WTC11 (cell line): ENCODE measurements at regions not wholly inside any gene's neighbourhood (a gene's known extent, or its start where the extent isn't known, plus 50 kb on each side); places are given as distances from the start of the nearest gene placed in this dataset.
"Not testable (repeated sequence)": the region's sequence is repeated elsewhere in the genome, so short reads cannot be mapped to it uniquely, and the experiment has no call there.

ENCODE experiments used
- ATAC-seq: fragments of 200-7000 bp; cut with Tn5 transposase; 2 replicates; pipeline ENCODE4 v1.10.0; 2021; ENCODE audit warnings: mild to moderate bottlenecking, moderate library complexity
- CTCF ChIA-PET: fragments of 300-600 bp; sonication (Branson Sonifier 250); formaldehyde crosslinking; loops from one replicate; lab custom pipeline; 2021; ENCODE audit warnings: antibody characterized with exemption; lab: Charles Lee
- POLR2A ChIA-PET: fragments of 350-600 bp; sonication (Branson Sonifier 250); formaldehyde crosslinking; loops from one replicate; lab custom pipeline; 2021; ENCODE audit warnings: antibody characterized with exemption; lab: Charles Lee
- DNase-seq: peaks from one replicate; pipeline ENCODE4 v3.0.0; 2021; ENCODE audit warnings: low spot score
- H3K27ac Mint-ChIP-seq: 2 replicates; pipeline ENCODE4 v1.8.0; 2021; ENCODE audit warnings: mixed read lengths
- H3K27me3 Mint-ChIP-seq: 2 replicates; pipeline ENCODE4 v1.8.0; 2021; ENCODE audit warnings: low read depth, mild to moderate bottlenecking, moderate library complexity, mixed read lengths
- H3K36me3 Mint-ChIP-seq: 2 replicates; pipeline ENCODE4 v1.8.0; 2021; ENCODE audit warnings: mixed read lengths
- H3K4me1 Mint-ChIP-seq: 2 replicates; pipeline ENCODE4 v1.8.0; 2022; ENCODE audit warnings: mixed read lengths
- H3K4me3 Mint-ChIP-seq: 2 replicates; pipeline ENCODE4 v1.8.0; 2021; ENCODE audit warnings: mild to moderate bottlenecking, moderate library complexity, mixed read lengths
- H3K9me3 Mint-ChIP-seq: 2 replicates; pipeline ENCODE4 v1.8.0; 2021; ENCODE audit warnings: mixed read lengths
- EMX1 ChIP-seq: fragments of 250-450 bp; sonication (Bioruptor Pico); IDR thresholded peaks from 2 replicates; pipeline ENCODE4 v1.8.0; 2021; ENCODE audit warnings: mild to moderate bottlenecking
- FOXJ3 ChIP-seq: sonication (generic); formaldehyde crosslinking; IDR thresholded peaks from 2 replicates; pipeline ENCODE4 v1.9.0; 2021; ENCODE audit warnings: missing genetic modification reagents, mild to moderate bottlenecking, borderline replicate concordance
- GRHL2 ChIP-seq: fragments of 250-450 bp; sonication (Bioruptor Pico); IDR thresholded peaks from 2 replicates; pipeline ENCODE4 v1.8.0; 2022; ENCODE audit warnings: mild to moderate bottlenecking, moderate library complexity; ENCODE audit not compliant: insufficient replicate concordance, severe bottlenecking
- JAZF1 ChIP-seq: fragments of 250-450 bp; sonication (Bioruptor Pico); IDR thresholded peaks from 2 replicates; pipeline ENCODE4 v1.9.0; 2021; ENCODE audit warnings: moderate library complexity, mild to moderate bottlenecking, inconsistent platforms
- JUN ChIP-seq: sonication (generic); formaldehyde crosslinking; IDR thresholded peaks from 2 replicates; pipeline ENCODE4 v1.8.0; 2023; ENCODE audit warnings: mild to moderate bottlenecking, missing genetic modification reagents
- KAT7 ChIP-seq: sonication (generic); formaldehyde crosslinking; IDR thresholded peaks from 2 replicates; pipeline ENCODE4 v1.8.1; 2023; ENCODE audit warnings: missing genetic modification reagents, mild to moderate bottlenecking, borderline replicate concordance
- NFATC4 ChIP-seq: fragments of 250-450 bp; sonication (Bioruptor Pico); IDR thresholded peaks from 2 replicates; pipeline ENCODE4 v1.9.0; 2021; ENCODE audit warnings: mild to moderate bottlenecking
- NFE2L1 ChIP-seq: sonication (generic); formaldehyde crosslinking; IDR thresholded peaks from 2 replicates; pipeline ENCODE4 v1.8.1; 2023; ENCODE audit warnings: missing genetic modification reagents
- PRRX2 ChIP-seq: fragments of 250-450 bp; sonication (Bioruptor Pico); IDR thresholded peaks from 2 replicates; pipeline ENCODE4 v1.8.0; 2021; ENCODE audit warnings: mild to moderate bottlenecking
- TCF7 ChIP-seq: sonication (generic); formaldehyde crosslinking; IDR thresholded peaks from 2 replicates; pipeline ENCODE4 v1.8.0; 2022; ENCODE audit warnings: mild to moderate bottlenecking, low read depth, missing genetic modification reagents, moderate library complexity
- TEAD1 ChIP-seq: sonication (generic); formaldehyde crosslinking; IDR thresholded peaks from 2 replicates; pipeline ENCODE4 v1.8.0; 2022; ENCODE audit warnings: mild to moderate bottlenecking, missing genetic modification reagents
- ZNF138 ChIP-seq: sonication (generic); formaldehyde crosslinking; conservative IDR thresholded peaks from 2 replicates; pipeline ENCODE4 v1.8.1; 2022; ENCODE audit warnings: mild to moderate bottlenecking, moderate library complexity, missing genetic modification reagents
- ZNF532 ChIP-seq: fragments of 250-450 bp; sonication (Bioruptor Pico); IDR thresholded peaks from 2 replicates; pipeline ENCODE4 v1.9.0; 2021; ENCODE audit warnings: mild to moderate bottlenecking, borderline replicate concordance
- TF ChIP-seq, protein P1 (sequence below): sonication (generic); formaldehyde crosslinking; IDR thresholded peaks from 2 replicates; pipeline ENCODE4 v1.8.0; 2022; ENCODE audit warnings: missing genetic modification reagents
- TF ChIP-seq, protein P2 (sequence below): sonication (generic); formaldehyde crosslinking; IDR thresholded peaks from 2 replicates; pipeline ENCODE4 v1.8.1; 2023; ENCODE audit warnings: mild to moderate bottlenecking, missing genetic modification reagents

- CTCF ChIA-PET, result no interaction called here
- no peaks in the 10 kb centered on the region for H3K36me3 Mint-ChIP-seq
Observed at GRCh38 chrX:81890521-81890920, 688.6 kb downstream of the SH3BGRL start.

GRCh38 chrX:81900522-81900921 lies 698.6 kb downstream of the SH3BGRL start:
- ChIA-PET POLR2A (no interaction called here), CTCF (no interaction called here)
- Mint-ChIP-seq H3K4me3 (no peak overlapping the region), H3K36me3 (no peaks in the 10 kb centered on the region), H3K27ac (no peak overlapping the region), H3K9me3 (peaks cover 3% of the 10 kb centered on the region; the same call in 1 of the 2 replicates), H3K27me3 (no peaks in the 10 kb centered on the region), H3K4me1 (peaks cover 3% of the 10 kb centered on the region; the same call in 1 of the 2 replicates)
- ATAC-seq (no peak), DNase-seq (no peak)
- no peak for TF ChIP-seq TCF7 (CRISPR knock-in tag)
- TF ChIP-seq, protein P1, sequence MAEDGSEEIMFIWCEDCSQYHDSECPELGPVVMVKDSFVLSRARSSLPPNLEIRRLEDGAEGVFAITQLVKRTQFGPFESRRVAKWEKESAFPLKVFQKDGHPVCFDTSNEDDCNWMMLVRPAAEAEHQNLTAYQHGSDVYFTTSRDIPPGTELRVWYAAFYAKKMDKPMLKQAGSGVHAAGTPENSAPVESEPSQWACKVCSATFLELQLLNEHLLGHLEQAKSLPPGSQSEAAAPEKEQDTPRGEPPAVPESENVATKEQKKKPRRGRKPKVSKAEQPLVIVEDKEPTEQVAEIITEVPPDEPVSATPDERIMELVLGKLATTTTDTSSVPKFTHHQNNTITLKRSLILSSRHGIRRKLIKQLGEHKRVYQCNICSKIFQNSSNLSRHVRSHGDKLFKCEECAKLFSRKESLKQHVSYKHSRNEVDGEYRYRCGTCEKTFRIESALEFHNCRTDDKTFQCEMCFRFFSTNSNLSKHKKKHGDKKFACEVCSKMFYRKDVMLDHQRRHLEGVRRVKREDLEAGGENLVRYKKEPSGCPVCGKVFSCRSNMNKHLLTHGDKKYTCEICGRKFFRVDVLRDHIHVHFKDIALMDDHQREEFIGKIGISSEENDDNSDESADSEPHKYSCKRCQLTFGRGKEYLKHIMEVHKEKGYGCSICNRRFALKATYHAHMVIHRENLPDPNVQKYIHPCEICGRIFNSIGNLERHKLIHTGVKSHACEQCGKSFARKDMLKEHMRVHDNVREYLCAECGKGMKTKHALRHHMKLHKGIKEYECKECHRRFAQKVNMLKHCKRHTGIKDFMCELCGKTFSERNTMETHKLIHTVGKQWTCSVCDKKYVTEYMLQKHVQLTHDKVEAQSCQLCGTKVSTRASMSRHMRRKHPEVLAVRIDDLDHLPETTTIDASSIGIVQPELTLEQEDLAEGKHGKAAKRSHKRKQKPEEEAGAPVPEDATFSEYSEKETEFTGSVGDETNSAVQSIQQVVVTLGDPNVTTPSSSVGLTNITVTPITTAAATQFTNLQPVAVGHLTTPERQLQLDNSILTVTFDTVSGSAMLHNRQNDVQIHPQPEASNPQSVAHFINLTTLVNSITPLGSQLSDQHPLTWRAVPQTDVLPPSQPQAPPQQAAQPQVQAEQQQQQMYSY (CRISPR knock-in tag), result no peak

More at GRCh38 chrX:81890521-81890920, 688.6 kb downstream of the SH3BGRL start:
- Mint-ChIP-seq H3K4me1 (peaks cover 3% of the 10 kb centered on the region; the same call in 1 of the 2 replicates), H3K27ac (no peak overlapping the region), H3K27me3 (no peaks in the 10 kb centered on the region), H3K4me3 (no peak overlapping the region), H3K9me3 (no peaks in the 10 kb centered on the region)
- DNase-seq, result no peak
- ATAC-seq, result no peak
- no peak for TF ChIP-seq KAT7 (CRISPR knock-in tag)
- TF ChIP-seq FOXJ3 (CRISPR knock-in tag), result no peak
- no peak for TF ChIP-seq EMX1 (CRISPR knock-in tag)
- TF ChIP-seq ZNF532 (CRISPR knock-in tag), result no peak
- TF ChIP-seq NFE2L1, result no peak
- no peak for TF ChIP-seq GRHL2 (CRISPR knock-in tag)
- POLR2A ChIA-PET, result interaction anchor here (0.7 kb wide), 1 partner anchor 1283 kb away, joined by 3 read pairs; no protein-coding TSS in a partner anchor

GRCh38 chrX:81925812-81926211 lies 723.9 kb downstream of the SH3BGRL start:
- ATAC-seq, result no peak
- no peak for TF ChIP-seq JUN (CRISPR knock-in tag)
- TF ChIP-seq JAZF1 (CRISPR knock-in tag), result no peak
- TF ChIP-seq NFATC4 (CRISPR knock-in tag), result no peak
- TF ChIP-seq, protein P2, sequence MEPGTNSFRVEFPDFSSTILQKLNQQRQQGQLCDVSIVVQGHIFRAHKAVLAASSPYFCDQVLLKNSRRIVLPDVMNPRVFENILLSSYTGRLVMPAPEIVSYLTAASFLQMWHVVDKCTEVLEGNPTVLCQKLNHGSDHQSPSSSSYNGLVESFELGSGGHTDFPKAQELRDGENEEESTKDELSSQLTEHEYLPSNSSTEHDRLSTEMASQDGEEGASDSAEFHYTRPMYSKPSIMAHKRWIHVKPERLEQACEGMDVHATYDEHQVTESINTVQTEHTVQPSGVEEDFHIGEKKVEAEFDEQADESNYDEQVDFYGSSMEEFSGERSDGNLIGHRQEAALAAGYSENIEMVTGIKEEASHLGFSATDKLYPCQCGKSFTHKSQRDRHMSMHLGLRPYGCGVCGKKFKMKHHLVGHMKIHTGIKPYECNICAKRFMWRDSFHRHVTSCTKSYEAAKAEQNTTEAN (CRISPR knock-in tag), result no peak
- no peak for TF ChIP-seq GRHL2 (CRISPR knock-in tag)
- TF ChIP-seq ZNF138 (CRISPR knock-in tag), result no peak
- TF ChIP-seq TEAD1, result no peak
- TF ChIP-seq PRRX2 (CRISPR knock-in tag), result no peak
- Mint-ChIP-seq H3K4me3 (no peak overlapping the region), H3K27ac (no peak overlapping the region), H3K27me3 (no peaks in the 10 kb centered on the region), H3K9me3 (0 out of 2 replicates have a peak, but pooled peaks cover 3% of the 10 kb centered on the region), H3K4me1 (no peaks in the 10 kb centered on the region), H3K36me3 (no peaks in the 10 kb centered on the region)
- DNase-seq, result no peak
- CTCF ChIA-PET, result no interaction called here
- POLR2A ChIA-PET, result no interaction called here

DNA sequence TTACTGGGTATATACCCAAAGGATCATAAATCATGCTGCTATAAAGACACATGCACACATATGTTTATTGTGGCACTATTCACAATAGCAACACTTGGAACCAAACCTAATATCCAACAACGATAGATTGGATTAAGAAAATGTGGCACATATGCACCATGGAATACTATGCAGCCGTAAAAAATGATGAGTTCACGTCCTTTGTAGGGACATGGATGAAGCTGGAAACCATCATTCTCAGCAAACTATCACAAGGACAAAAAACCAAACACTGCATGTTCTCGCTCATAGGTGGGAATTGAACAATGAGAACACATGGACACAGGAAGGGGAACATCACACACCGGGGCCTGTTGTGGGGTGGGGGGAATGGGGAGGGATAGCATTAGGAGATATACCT lies 744.0 kb downstream of the SH3BGRL start:
- H3K27ac Mint-ChIP-seq, H3K4me1 Mint-ChIP-seq, H3K27me3 Mint-ChIP-seq, POLR2A ChIA-PET, CTCF ChIA-PET, DNase-seq, H3K36me3 Mint-ChIP-seq, H3K4me3 Mint-ChIP-seq, ATAC-seq: not testable (repeated sequence)
- H3K9me3 Mint-ChIP-seq, result peaks cover 22% of the 10 kb centered on the region
